ENCODE measurements at regions not wholly inside any gene's neighbourhood (a gene's known extent, or its start where the extent isn't known, plus 50 kb on each side); places are given as distances from the start of the nearest gene placed in this dataset.

GRCh38 chr22:49585461-49586243, 242.0 kb downstream of the BRD1 start:
- TF ChIP-seq POLR2A (IDR thresholded peaks at IDR 0.05; ENCODE audit: low read depth, low read length), result no peak
- TF ChIP-seq RAD21 (IDR thresholded peaks at IDR 0.05; ENCODE audit: low read length), result no peak
- no peak for TF ChIP-seq CTCF (conservative IDR thresholded peaks at IDR 0.05; ENCODE audit: low read depth, low read length)
- no peak for TF ChIP-seq MXI1 (IDR thresholded peaks at IDR 0.05; ENCODE audit: borderline replicate concordance, low read depth, low read length)
- TF ChIP-seq MAZ (IDR thresholded peaks at IDR 0.05; ENCODE audit: borderline replicate concordance, low read depth, low read length), result no peak

Measured in IMR-90 (cell line).